ENCODE measurements at regions not wholly inside any gene's neighbourhood (a gene's known extent, or its start where the extent isn't known, plus 50 kb on each side); places are given as distances from the start of the nearest gene placed in this dataset.
A peak's percentile ranks its signal among the peaks of the same experiment; 100 is the strongest.

GRCh38 chr13:82817133-82817532 is 1065.1 kb downstream of the SLITRK1 start:
- no peak for DNase-seq (ENCODE audit: low spot score)

- DNase-seq (ENCODE audit: low spot score) = no peak
These were observed 1066.5 kb downstream of the SLITRK1 start for GRCh38 chr13:82815791-82816190.

- no peak for DNase-seq (ENCODE audit: low spot score)
These were observed 1078.9 kb downstream of the SLITRK1 start for GRCh38 chr13:82803341-82803740.

- DNase-seq (ENCODE audit: low spot score) = no peak
These were observed 1079.7 kb downstream of the SLITRK1 start for GRCh38 chr13:82802528-82802927.

GRCh38 chr13:82800391-82800790 is 1081.9 kb downstream of the SLITRK1 start:
- no peak for DNase-seq (ENCODE audit: low spot score)

- no peak for DNase-seq (ENCODE audit: low spot score)
These were observed 1084.4 kb downstream of the SLITRK1 start for GRCh38 chr13:82797876-82798275.

GRCh38 chr13:82791035-82791434 is 1091.2 kb downstream of the SLITRK1 start:
- no peak for DNase-seq (ENCODE audit: low spot score)

GRCh38 chr13:82772816-82773215 is 1109.5 kb downstream of the SLITRK1 start:
- no peak for DNase-seq (ENCODE audit: low spot score)

GRCh38 chr13:82766732-82767321 is 1115.4 kb downstream of the SLITRK1 start:
- no peak for DNase-seq (ENCODE audit: low spot score)

- DNase-seq (ENCODE audit: low spot score) = peak; percentile 44
These were observed 1124.2 kb downstream of the SLITRK1 start for GRCh38 chr13:82758044-82758443.

- no peak for DNase-seq (ENCODE audit: low spot score)
These were observed 1131.1 kb downstream of the SLITRK1 start for GRCh38 chr13:82751206-82751605.

GRCh38 chr13:82749551-82749950 is 1132.7 kb downstream of the SLITRK1 start:
- no peak for DNase-seq (ENCODE audit: low spot score)

- DNase-seq (ENCODE audit: low spot score) = no peak
These were observed 1134.3 kb downstream of the SLITRK1 start for GRCh38 chr13:82747958-82748357.

- DNase-seq (ENCODE audit: low spot score) = no peak
These were observed 1135.0 kb downstream of the SLITRK1 start for GRCh38 chr13:82747291-82747690.

- DNase-seq (ENCODE audit: low spot score) = no peak
These were observed 1141.8 kb downstream of the SLITRK1 start for GRCh38 chr13:82740442-82740841.

- no peak for DNase-seq (ENCODE audit: low spot score)
These were observed 1142.4 kb downstream of the SLITRK1 start for GRCh38 chr13:82739881-82740280.

- DNase-seq (ENCODE audit: low spot score) = no peak
These were observed 1152.9 kb downstream of the SLITRK1 start for GRCh38 chr13:82729401-82729800.

- DNase-seq (ENCODE audit: low spot score) = no peak
These were observed 1161.3 kb downstream of the SLITRK1 start for GRCh38 chr13:82720986-82721385.

GRCh38 chr13:82719987-82720386 is 1162.3 kb downstream of the SLITRK1 start:
- no peak for DNase-seq (ENCODE audit: low spot score)

- no peak for DNase-seq (ENCODE audit: low spot score)
These were observed 1165.0 kb downstream of the SLITRK1 start for GRCh38 chr13:82717249-82717648.

GRCh38 chr13:82713687-82714405 is 1168.4 kb downstream of the SLITRK1 start:
- no peak for DNase-seq (ENCODE audit: low spot score)

- no peak for DNase-seq (ENCODE audit: low spot score)
These were observed 1179.8 kb downstream of the SLITRK1 start for GRCh38 chr13:82702513-82702912.

GRCh38 chr13:82701020-82701419 is 1181.3 kb downstream of the SLITRK1 start:
- DNase-seq (ENCODE audit: low spot score) = no peak

GRCh38 chr13:82698941-82699340 is 1183.3 kb downstream of the SLITRK1 start:
- DNase-seq (ENCODE audit: low spot score) = no peak

All from HuH-7 (cell line).